HG03439 (cell line): ENCODE measurements at regions not wholly inside any gene's neighbourhood (a gene's known extent, or its start where the extent isn't known, plus 50 kb on each side); places are given as distances from the start of the nearest gene placed in this dataset.

Experiments
- ATAC-seq: cut with Tn5 transposase; IDR thresholded peaks from one replicate; pipeline ENCODE4 v1.9.1; 2021; ENCODE audit warnings: mild to moderate bottlenecking, moderate library complexity; ENCODE audit not compliant: unreplicated experiment

DNA sequence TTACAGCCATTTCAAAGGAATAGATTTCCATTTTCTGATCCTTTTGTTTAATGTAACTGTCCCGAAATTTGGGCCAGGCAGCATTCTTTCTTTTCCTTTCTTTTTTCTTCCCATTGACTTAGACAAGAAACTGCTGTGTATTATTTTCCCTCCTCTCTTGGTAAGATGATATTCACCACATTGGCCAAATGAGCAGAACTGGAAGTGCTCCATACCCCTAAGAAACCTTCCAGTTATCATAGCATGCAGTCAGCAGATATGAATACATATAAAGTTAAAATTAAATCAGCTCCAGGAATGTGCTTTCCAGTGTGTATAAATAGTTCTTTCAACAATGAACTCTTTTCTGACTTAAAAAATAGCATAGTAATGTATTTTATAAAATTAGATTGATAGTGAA lies 168.5 kb upstream of the GAS1 start:
- ATAC-seq, result no peak

DNA sequence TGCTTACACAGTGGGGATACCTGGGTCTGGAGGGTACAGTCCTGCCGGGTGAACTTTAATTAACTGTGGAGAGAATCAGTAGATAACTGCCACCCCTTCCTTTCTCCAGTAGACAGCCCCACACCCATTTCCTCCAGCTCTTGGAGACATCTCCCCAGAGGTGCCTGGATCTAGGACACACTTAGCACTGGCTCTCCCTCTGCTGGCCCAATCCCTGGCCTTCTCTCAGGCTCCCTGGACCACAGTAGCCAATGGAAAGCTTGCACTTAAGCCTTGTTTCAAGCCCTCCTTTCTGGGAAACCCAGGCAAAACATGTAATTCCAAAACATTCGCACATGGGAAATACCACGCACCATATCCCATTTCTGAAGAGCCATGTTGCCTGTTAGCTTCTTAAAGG lies 169.2 kb upstream of the GAS1 start:
- ATAC-seq, result no peak

DNA sequence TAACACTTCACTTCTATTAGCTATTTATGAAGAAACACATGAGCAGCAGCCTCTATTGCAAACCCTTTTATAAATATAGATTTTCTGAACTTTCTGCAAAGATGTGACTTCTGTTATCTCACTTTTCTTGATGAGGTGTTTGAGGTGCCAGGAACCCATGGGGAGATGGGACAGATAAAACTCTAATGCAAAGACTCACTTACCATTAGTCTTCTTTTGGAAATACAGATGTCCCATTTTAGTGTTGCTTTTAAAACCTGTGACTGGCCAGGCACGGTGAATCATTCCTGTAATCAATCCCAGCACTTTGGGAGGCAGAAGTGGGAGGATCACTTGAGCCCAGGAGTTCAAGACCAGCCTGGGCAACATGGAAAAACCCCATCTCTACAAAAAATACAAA lies 171.3 kb upstream of the GAS1 start:
- no peak for ATAC-seq

DNA sequence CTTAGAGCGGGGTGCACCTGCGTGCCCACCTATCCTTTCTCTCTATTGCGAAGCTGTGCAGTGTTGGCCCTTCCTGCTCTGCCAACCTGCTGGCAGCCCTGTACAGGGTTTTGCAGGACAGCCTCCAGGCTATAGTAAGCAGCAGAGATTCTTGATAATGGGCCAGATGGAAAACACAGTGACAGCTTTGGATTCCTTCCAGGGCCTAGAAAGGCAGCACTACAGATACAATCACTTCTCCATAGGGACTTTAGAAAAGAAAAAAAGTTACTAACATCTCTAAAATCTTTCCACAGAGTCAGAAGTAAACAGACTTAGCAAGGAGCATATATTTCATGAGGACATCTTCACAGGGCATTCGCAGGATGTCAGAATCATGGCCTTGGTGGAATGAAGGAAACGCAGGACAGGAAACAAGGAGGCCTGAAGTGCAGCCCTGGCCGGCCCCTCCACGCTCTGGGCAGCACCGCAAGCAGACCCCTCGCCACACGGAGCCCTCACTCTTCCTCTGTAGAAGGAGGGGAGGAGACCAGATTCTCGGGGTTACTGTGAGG lies 172.1 kb upstream of the GAS1 start:
- no peak for ATAC-seq

DNA sequence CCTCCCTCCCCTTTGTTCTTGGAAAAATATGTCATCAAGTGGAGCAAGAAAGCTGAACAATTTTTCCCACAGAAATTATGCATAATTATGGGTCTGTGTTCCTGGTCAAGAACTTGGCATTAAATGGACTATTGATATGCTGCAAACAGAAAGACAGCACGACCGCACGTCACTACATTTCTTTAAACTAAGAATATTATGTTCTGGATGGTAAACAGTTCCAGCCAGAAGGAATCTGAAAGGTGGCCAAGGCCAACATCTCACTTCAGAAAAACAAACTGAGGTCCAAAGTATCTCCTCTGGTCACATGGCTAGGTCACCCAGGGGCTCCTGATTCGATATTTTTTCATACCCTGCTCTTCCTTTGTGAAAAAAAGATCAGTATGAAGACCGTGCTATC lies 173.3 kb upstream of the GAS1 start:
- no peak for ATAC-seq

DNA sequence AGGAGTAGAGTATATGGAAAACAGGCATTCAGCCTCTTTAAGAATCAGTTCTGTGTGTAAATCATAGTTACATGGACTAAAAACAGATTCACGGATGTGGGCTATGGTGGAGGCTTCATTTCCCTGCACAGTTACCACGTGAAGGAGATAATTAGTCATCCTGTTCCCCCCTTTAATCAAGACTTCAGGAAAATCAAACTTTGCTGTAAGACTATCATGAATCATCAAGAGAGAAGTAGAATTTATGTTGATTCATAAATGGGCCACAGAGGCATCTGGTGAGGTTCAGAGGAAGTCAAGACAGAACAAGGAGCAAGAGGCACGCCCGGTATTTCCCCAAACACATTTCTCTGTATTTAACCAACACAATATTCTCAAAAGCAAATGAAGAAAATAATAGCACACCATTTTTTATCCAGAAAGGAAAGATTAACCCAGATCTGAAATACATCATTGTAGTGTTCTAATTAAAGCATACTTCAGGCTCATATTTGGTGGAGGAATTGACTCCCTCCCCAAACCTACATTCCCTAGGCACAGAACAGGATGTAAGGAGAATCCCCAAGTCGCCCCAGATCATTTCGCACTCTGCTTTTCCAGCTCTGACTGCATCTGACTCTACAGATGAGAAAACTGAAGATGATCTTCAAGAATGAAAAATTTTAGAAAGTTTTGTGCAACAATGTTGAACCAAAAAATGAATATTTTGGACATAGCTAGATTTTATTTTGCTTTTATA lies 175.8 kb upstream of the GAS1 start:
- no peak for ATAC-seq

DNA sequence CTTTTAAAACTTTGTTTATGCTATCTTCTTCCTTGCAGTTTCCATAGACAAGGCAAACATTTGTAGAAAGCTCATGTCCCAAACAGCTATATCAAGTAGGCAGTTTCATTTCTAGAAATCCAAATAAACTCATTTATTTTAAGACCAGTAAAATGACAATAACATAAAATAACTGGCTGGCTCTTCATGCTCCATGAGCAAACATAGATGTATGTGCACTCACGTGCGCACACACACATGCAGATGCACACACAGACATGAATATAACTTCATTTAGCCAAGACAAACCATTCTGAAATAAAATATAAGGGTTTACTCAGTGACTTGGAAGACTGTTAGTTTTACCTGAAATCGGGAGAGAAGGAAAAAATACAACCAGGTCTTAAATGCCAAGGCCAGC lies 176.5 kb upstream of the GAS1 start:
- ATAC-seq, result no peak

DNA sequence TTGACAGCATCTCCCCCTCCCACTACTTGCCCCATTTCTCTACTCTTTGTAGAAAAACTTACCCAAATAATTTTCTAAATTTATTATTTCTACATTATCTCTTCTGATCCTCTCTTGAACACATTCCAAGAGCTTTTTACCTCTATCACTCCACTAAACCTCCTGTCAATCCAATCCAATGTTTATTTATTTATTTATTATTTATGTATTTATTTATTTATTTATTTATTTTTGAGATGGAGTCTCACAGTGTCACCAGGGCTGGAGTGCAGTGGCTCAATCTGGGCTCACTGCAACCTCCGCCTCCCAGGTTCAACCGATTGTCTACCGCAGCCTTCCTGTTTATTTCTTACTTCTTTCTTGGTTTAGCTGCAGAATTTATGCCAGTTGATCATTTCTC lies 178.5 kb upstream of the GAS1 start:
- no peak for ATAC-seq

DNA sequence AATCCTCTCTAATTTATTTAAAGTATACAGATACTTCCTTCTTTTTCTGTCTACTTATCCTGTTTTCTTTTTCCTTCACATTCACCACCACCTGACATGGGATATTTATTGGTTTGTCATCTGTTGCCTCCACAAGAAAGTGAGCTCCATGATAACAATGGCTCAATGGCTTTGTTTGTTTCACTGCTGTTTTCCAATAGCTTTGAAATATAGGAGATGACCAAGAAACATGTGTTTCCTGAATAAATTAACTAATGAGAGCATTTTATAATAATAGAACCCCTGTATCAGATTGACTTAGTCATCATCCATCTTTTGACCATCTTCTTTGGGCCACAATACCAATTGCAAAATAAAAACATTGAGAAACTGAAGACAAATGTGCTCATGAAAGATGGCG lies 180.2 kb upstream of the GAS1 start:
- no peak for ATAC-seq

DNA sequence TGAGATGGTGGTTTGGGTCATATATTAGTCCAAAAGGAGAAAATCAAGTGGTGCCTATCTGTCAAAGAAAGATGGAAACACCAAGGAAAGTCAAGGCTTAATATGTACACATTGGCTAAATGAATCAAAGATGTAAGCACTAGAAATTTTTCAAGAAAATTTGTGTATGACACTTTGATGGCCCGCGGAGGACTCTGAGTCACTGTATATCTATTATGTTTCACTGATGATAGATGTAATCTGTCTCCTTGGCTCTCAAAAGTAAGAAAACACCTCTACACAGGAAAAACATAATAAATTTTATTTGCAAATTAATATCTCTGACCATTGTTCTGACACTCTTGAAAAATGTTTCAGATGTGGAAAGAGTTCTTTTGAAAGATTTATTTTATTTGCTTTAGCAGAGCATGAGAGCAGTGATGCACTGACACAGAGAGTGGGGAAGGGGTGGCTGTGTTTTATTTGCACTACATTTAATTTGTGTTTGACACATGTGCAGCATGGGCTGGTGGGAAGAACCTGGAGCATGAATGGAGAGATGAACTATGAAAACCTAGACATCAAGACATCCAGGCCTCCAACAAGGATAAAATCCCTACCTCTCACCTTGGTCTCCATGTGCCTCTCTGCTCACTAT lies 180.8 kb upstream of the GAS1 start:
- no peak for ATAC-seq

DNA sequence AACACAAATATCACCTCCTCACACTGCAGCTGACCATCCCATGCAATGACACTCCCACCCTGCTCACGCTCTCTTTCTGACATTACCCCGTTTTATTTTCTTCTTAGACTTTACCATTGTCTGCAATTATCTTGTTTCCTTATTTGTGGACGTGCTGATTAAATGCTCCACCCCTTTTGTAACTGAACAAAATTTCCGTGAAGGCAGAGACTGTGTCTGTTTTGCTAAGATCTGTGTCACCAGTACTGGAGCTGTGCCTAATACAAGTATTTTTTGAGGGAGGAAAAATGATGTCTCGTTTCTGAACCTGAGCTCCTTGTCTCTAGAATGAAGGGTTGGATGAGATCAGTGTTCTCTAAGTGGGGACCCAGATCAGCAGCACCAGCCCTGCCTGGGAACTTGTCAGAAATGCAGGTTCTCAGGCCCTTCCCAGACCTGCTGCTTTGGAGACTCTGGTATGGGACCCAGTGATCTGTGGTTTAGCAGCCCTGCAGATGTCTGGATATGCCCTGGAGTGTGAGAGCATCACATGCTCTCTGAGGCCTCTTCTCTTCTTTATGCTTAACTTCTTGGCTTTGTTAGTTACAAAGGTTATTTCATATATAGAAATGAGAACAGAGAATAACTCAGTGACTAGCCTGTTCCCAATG lies 181.7 kb upstream of the GAS1 start:
- ATAC-seq, result no peak

DNA sequence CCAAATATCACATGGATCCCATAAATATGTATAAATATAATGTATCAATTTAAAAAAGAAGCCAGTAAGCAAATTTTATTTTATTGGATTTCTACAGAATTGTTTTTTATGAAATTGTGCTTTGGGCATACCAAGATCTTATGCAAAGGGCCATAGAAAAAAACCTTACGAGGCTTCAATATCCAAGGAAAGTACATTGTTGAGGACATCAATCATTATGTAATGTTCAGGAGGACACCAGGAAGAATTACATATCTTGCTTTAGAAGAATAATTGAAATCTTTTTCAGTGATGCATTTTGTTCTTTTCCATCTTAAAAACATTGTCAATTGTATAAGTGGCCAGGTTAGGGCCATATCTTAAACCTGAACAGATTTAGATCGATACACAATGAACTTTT lies 187.8 kb upstream of the GAS1 start:
- ATAC-seq, result no peak

DNA sequence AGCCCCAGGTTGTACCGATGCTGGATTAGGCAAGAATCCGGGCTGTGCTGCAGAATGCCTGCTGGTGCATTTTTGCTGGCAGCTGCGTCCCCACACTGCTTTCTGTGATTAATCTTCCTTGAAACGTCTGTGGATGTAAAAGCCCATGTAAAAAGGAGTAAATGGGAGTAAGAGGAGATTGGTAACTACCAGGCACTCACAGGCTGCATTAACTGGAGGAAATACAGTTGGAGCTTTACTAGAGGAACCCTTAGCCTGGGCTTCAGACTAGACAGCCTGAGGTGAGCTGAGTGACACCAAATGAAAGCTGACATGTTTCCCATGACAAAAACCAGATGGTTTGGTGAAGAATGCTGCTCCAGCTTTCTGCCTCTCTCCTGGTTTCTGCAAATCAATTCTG lies 190.4 kb upstream of the GAS1 start:
- ATAC-seq, result no peak

DNA sequence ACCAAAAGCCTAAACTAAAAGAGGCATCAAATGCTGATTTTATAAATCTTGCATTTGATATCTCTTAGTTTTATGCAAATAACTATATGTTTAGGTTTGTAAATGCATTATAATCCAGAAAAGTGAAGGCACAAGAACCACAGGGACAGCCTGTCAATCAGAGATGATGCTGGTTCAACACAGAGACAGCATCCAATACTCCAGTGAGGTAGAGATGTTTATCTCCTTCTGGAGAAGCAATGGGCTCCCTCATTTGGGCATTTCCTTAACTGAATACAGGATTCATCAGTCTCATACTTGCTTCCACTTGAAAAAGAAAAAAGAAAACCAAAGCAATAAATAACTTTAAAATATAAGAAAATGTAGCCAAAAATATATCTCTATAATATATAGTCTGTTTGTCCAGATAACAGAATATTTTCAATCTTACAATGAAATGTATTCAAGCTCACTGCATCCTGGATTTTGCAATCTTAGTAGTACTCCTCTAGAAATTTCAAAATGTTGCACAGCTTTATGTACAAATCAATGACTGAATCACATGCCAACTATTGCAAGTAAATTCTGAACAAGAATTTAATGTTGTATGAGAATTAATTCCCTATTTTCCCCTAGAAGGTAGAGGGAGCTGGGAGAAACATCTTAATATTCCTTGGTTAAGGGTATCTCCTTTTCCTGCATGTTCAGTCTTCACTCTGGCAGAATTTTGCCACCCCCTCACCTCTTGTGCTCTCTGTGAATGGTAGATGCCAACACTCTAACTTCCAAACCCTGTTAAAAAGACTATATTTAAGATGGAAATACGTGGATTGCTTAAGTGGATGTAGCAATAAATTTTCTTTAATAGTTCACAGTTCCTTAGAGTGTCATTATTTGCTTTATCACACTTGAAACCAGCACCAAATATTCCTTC lies 191.1 kb upstream of the GAS1 start:
- ATAC-seq, result no peak

DNA sequence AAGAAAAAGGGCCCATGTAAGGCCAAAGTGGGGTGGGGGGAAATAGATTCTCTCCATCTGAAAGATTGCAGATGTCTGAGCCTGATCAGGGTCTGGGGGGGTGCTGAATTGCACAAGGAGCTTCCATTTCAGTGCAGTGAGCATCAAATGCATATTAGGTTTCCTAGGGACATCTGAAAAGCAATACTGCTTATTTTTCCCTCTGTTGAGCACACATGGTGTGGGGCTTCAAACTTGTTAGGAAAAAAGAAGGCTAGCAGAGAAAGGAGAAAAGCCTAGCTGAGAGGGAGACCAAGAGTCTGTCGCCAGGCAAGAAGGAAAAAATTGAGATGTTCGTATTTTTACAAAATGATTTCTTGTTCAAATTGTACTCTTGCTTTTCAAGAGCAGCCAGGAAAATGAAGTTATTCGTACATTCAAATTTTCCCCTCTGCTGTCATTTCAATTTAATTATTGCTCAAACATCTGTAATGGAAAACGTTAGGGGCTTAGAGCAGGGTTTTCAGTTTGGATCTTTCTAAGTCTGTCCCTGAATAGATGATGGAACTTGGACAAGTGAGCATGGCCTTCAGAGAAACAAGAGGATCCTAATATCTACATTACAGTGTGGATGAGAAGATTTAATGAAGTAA lies 191.9 kb upstream of the GAS1 start:
- ATAC-seq, result no peak

DNA sequence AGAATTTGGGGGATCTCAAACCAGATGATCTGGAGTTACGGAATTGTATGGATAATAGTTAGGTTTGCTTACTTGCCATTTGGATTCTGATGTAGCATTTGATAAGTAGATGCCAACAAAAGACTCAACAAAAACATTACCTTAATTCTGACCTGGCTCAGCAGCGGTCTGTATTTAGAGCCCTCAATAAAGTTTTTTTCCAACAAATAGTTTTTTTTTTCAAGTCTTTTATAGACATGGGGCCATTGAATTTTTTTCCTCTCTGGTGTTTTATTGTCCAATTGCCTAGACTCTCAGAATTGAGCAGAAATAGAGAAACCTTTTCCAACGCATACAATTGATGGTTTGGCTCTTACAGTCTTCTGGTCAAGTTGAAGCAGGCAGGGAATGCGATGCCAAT lies 192.8 kb upstream of the GAS1 start:
- no peak for ATAC-seq

DNA sequence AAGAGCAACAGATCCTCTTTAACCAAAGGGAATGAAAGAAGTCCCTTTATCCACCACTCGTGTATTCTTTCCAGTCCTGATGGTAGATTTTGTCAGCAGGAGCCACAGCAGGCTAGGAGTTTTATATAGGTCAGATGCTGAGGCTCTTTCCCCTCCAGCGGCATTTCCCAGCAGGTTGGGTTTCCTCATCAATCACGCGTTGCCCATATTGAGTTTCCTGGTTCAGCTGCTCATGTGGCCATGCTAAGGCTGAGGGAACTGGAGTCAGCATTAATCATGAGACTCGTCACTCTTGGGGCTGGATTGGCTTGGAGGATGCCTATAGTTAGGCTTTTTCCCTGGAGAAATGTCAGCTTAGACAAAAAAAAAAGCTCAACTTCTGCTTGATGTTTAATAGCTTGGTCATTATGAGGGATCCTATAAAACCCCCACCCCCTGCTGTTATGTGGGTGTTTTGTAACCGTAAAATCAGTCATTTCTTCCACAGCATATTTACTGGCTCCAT lies 193.4 kb upstream of the GAS1 start:
- ATAC-seq, result no peak

DNA sequence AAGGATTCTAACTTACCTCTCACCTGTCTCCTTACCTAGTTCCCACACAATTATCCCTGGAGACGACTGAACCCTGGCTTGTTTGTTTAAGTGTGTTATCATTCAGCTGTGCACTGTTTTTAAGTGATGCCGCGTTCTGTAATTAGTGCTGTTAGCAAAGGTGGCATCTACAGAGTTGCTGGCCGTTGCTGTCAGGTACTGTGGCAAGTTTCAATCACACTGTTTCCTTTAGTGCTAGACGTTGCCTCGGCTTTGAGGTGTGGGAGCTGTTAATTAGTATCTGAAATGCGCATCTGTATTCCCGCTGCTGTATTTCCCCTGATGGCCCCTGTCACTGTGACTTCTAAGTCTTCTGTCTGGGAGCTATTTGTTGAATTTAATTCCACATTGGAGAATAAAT lies 193.8 kb upstream of the GAS1 start:
- ATAC-seq, result no peak

DNA sequence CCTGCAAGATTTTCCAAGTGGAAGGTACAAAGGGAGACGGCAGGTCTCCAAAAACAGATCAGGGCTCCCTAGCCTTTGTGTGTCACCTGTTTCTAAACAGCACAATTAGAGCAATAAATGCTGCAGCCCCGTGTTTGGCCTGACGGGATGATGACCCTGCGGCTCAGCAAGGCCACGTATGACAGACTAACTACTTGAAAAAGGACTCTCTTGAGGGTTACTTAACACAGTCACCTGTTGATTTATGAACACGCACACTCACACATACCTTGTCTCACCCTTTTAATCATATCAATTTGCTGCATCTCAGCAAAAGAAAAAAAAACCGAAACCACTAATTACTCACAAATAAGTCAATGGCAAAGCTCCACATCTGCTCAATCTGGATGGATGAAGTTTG lies 199.6 kb upstream of the GAS1 start:
- no peak for ATAC-seq

DNA sequence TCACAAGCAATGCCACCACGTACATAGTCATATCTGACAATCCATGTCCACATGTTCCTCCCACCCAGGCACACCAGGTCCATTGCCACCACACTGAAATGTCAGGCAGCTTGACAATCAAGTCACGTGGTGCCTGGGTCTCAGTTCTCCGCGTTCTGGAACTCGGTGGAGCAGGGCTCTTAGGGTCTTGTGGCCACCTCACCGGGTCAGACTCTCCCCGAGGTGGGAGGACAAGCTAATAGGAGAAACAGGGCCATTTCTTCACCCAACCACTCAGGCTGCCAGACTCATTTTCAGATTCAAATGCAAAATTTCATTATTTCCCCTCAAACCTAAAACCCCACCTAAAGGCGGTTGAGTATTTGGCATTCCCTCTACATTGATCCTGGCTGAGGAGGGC lies 200.5 kb upstream of the GAS1 start:
- ATAC-seq, result no peak
